Lower lobe of right lung (tissue), 2 donors: ENCODE measurements at regions not wholly inside any gene's neighbourhood (a gene's known extent, or its start where the extent isn't known, plus 50 kb on each side); places are given as distances from the start of the nearest gene placed in this dataset.

ENCODE experiments used
- ATAC-seq, 2 donors: fragments of 200-7000 bp; cut with Tn5 transposase; one replicate each; pipeline ENCODE4 v1.9.1; 2020 to 2022; ENCODE audit warnings: mild to moderate bottlenecking in 2 of 2, moderate library complexity in 2 of 2
- DNase-seq: peaks from one replicate; pipeline ENCODE4 v3.0.0-alpha.2; 2020
- H3K27ac ChIP-seq: fragments of 200-600 bp; one replicate; pipeline ENCODE4 v1.8.0; 2022
- H3K27me3 ChIP-seq: fragments of 200-600 bp; one replicate; pipeline ENCODE4 v1.8.0; 2022; ENCODE audit warnings: low read depth
- H3K36me3 ChIP-seq: fragments of 200-600 bp; one replicate; pipeline ENCODE4 v1.8.0; 2022; ENCODE audit warnings: mild to moderate bottlenecking
- H3K4me1 ChIP-seq: fragments of 200-600 bp; one replicate; pipeline ENCODE4 v1.8.0; 2022
- H3K4me3 ChIP-seq: fragments of 200-600 bp; one replicate; pipeline ENCODE4 v1.8.0; 2022; ENCODE audit warnings: mild to moderate bottlenecking
- H3K9me3 ChIP-seq: fragments of 200-600 bp; one replicate; pipeline ENCODE4 v1.8.0; 2022
- intact Hi-C: fragments of 100-400 bp; cut with DNase I; formaldehyde crosslinking; loops from one replicate; pipeline ENCODE4 v1.11.0; 2022
- TF ChIP-seq, protein P1 (sequence below): fragments of 200-600 bp; IDR thresholded peaks from one replicate; pipeline ENCODE4 v1.8.0; 2022; ENCODE audit warnings: antibody characterized with exemption, mild to moderate bottlenecking
- donor health status: DM: no; HTN: yes; CAD: no; lungs with severe emphysema.

DNA sequence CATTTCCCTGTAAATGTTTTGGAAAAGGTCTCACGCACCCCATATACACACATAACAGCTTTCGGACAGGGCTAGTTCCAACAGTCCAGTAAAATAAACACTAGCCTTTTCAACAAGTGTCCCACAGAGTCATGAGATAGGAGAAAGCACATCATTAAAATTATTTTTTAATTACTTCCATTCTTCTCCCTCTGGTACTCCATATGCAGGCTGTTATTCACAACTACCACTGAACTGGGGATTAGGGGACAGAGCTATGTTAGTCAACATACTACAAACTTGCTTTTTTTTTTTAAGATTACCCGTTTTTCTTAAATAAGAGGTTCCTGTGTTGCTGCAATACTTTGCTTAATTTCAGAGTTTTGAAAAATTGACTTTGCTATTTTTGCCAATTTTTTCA lies 576.6 kb upstream of the KCND2 start:
- DNase-seq (no peak), ATAC-seq (no peak)
- Histone ChIP-seq H3K27me3 (no peaks in the 10 kb centered on the region), H3K27ac (no peak overlapping the region), H3K4me3 (no peak overlapping the region), H3K36me3 (no peaks in the 10 kb centered on the region), H3K9me3 (no peaks in the 10 kb centered on the region), H3K4me1 (no peaks in the 10 kb centered on the region)
- intact Hi-C loops: no loop called here
- TF ChIP-seq, protein P1, sequence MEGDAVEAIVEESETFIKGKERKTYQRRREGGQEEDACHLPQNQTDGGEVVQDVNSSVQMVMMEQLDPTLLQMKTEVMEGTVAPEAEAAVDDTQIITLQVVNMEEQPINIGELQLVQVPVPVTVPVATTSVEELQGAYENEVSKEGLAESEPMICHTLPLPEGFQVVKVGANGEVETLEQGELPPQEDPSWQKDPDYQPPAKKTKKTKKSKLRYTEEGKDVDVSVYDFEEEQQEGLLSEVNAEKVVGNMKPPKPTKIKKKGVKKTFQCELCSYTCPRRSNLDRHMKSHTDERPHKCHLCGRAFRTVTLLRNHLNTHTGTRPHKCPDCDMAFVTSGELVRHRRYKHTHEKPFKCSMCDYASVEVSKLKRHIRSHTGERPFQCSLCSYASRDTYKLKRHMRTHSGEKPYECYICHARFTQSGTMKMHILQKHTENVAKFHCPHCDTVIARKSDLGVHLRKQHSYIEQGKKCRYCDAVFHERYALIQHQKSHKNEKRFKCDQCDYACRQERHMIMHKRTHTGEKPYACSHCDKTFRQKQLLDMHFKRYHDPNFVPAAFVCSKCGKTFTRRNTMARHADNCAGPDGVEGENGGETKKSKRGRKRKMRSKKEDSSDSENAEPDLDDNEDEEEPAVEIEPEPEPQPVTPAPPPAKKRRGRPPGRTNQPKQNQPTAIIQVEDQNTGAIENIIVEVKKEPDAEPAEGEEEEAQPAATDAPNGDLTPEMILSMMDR: no peak

DNA sequence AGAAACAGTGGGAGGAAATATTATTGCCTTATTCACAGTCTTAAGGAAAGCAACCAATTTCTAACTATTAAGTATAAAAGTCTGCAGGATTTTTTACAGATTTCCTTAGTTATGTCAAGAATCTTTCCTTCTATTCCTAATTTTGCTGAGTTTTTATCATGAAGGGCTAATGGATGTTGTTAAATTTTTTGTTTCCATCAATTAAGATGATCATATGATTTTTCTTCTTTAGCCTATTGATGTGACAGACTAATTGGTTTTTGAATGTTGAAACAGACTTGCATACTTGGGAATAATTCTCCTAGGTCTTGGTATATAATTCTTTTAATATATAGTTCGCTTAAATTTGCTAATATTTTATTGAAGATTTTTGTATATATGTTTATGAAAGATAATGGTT lies 569.1 kb upstream of the KCND2 start:
- no peak overlapping the region for H3K27ac ChIP-seq
- ATAC-seq: no peak
- TF ChIP-seq, protein P1: no peak
- H3K9me3 ChIP-seq: peaks cover 4% of the 10 kb centered on the region
- intact Hi-C loops: no loop called here
- H3K36me3 ChIP-seq: no peaks in the 10 kb centered on the region
- DNase-seq: no peak
- no peaks in the 10 kb centered on the region for H3K27me3 ChIP-seq
- H3K4me1 ChIP-seq: no peaks in the 10 kb centered on the region
- no peak overlapping the region for H3K4me3 ChIP-seq

DNA sequence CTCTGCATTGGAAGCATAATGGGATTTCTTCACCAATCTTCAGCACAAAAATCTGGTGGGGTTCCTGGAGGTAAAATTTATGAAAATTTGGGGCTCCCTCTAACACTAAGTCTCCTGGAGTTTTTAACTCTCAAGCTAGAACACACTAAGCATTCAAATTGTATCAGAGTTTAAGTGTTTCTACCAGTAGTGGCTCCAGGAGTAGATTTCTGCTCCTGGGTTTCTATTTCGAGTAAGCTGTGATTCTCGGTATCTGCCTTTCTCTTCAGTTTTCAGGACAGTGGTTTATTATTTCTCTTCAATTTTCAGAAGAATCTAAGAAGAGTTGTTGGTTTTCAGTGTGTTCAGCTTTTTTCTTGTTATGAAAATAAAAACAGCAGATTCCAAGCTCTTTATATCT lies 566.4 kb upstream of the KCND2 start:
- H3K27ac ChIP-seq: no peak overlapping the region
- no peak for ATAC-seq
- H3K4me3 ChIP-seq: no peak overlapping the region
- H3K4me1 ChIP-seq: no peaks in the 10 kb centered on the region
- H3K36me3 ChIP-seq: no peaks in the 10 kb centered on the region
- no peak for DNase-seq
- H3K27me3 ChIP-seq: no peaks in the 10 kb centered on the region
- intact Hi-C loops: no loop called here
- H3K9me3 ChIP-seq: peaks cover 4% of the 10 kb centered on the region
- TF ChIP-seq, protein P1: no peak

DNA sequence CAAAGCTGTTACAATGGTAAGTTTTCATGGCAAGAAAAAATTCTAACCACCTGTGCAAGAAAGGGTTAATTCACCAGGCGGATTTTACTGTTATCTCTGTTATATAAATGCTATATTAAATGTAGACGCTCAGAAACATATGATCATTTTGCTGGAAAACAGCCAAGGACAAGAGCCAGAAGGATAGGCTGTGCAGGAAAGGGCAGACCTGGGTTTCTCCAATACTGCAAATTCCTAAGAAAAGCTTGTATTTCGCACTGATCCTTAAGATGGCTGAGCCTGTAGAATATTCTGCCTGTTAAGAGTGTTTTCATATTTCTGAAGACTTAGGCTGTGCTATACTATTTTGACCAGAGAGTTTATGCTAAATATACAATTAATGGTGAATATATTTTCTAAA lies 564.1 kb upstream of the KCND2 start:
- Histone ChIP-seq H3K4me3 (no peak overlapping the region), H3K9me3 (peaks cover under 1% of the 10 kb centered on the region), H3K4me1 (no peaks in the 10 kb centered on the region), H3K36me3 (no peaks in the 10 kb centered on the region), H3K27ac (no peak overlapping the region), H3K27me3 (no peaks in the 10 kb centered on the region)
- intact Hi-C loops: no loop called here
- DNase-seq (no peak), ATAC-seq (no peak)
- TF ChIP-seq, protein P1: no peak

DNA sequence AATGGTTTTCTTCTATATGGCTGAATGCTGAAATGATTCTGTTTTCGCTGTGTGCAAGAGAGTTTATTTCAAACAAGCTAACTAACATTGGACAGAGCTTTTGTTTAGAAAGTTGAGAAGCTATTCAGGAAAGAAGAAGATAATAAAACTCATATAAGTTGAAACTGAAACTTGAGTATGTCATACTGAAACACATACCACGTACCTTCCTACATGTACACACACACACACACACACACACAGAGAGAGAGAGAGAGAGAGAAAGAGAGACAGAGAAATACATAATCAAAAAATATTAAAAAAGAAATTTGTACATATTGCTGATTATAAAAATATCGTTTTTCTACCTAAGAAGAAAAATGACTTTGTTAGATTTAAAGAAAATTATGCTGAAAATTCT lies 561.9 kb upstream of the KCND2 start:
- Histone ChIP-seq H3K27ac (no peak overlapping the region), H3K27me3 (no peaks in the 10 kb centered on the region), H3K4me1 (no peaks in the 10 kb centered on the region), H3K4me3 (no peak overlapping the region), H3K36me3 (no peaks in the 10 kb centered on the region), H3K9me3 (no peaks in the 10 kb centered on the region)
- intact Hi-C loops: no loop called here
- TF ChIP-seq, protein P1: no peak
- no peak for DNase-seq
- ATAC-seq: no peak

DNA sequence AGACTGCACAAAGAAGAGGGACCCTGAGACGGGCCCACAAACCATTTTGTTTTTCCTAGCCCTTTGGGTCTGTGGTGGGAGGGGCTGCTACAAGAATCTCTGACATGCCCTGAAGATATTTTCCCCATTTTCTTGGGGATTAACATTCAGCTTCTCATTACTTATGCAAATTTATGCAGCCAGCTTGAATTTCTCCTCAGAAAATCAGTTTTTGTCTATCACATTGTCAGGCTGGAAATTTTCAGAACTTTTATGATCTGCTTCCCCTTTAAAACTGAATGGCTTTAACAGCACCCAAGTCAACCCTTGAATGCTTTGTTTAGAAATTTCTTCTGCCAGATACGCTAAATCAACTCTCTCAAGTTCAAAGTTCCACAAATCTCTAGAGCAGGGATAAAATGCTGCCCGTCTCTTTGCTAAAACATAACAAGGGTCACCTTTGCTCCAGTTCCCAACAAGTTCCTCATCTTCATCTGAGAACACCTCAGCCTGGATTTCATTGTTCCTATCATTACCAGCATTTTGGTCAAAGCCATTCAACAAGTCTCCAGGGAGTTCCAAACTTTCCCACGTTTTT lies 560.0 kb upstream of the KCND2 start:
- no peaks in the 10 kb centered on the region for H3K9me3 ChIP-seq
- H3K4me1 ChIP-seq: no peaks in the 10 kb centered on the region
- no peaks in the 10 kb centered on the region for H3K36me3 ChIP-seq
- no peak for ATAC-seq
- TF ChIP-seq, protein P1: no peak
- no peak overlapping the region for H3K4me3 ChIP-seq
- no peak for DNase-seq
- no peak overlapping the region for H3K27ac ChIP-seq
- H3K27me3 ChIP-seq: no peaks in the 10 kb centered on the region
- intact Hi-C loops: no loop called here
